SK-N-MC (cell line): ENCODE measurements at regions not wholly inside any gene's neighbourhood (a gene's known extent, or its start where the extent isn't known, plus 50 kb on each side); places are given as distances from the start of the nearest gene placed in this dataset.

Experiments
- DNase-seq: peaks from one replicate; pipeline ENCODE4 v3.0.0-alpha.2; 2011; ENCODE audit warnings: low read depth, low spot score
- H3K27ac ChIP-seq: fragments of 200-600 bp; sonication (generic); 2 replicates; pipeline ENCODE4 v1.5.1; 2016; ENCODE audit warnings: mixed run types
- H3K36me3 ChIP-seq: fragments of 200-600 bp; sonication (generic); 2 replicates; pipeline ENCODE4 v1.6.1; 2017; ENCODE audit warnings: antibody characterized with exemption, low read length, mixed read lengths; ENCODE audit not compliant: insufficient read depth
- H3K4me3 ChIP-seq: fragments of 200-600 bp; sonication (generic); 2 replicates; pipeline ENCODE4 v1.5.1; 2016
- H3K9ac ChIP-seq: fragments of 200-600 bp; sonication (generic); 2 replicates; pipeline ENCODE4 v1.8.0; 2017; ENCODE audit warnings: mixed run types, mixed read lengths; ENCODE audit not compliant: insufficient read length
- H3K9me3 ChIP-seq: fragments of 200-600 bp; sonication (generic); 2 replicates; pipeline ENCODE4 v1.6.1; 2017; ENCODE audit warnings: low read depth, mild to moderate bottlenecking, antibody characterized with exemption, low read length, moderate library complexity, mixed read lengths
- EZH2 ChIP-seq: fragments of 200-600 bp; sonication (generic); IDR thresholded peaks from one replicate; pipeline ENCODE4 v1.6.1; 2017; ENCODE audit warnings: antibody characterized with exemption
- FOXP2 ChIP-seq: optimal IDR thresholded peaks from 2 replicates; pipeline ENCODE3; 2011; ENCODE audit warnings: mild to moderate bottlenecking, moderate library complexity; ENCODE audit not compliant: insufficient read depth; ENCODE audit errors: extremely low read length, control extremely low read depth
- POLR2AphosphoS5 ChIP-seq: IDR thresholded peaks from 2 replicates; pipeline ENCODE4 v1.6.1; 2012; ENCODE audit warnings: mild to moderate bottlenecking, low read depth, low read length, borderline replicate concordance

GRCh38 chr6:149267072-149267471, 50.4 kb upstream of the TAB2 start:
- Histone ChIP-seq H3K27ac (no peak overlapping the region), H3K4me3 (no peak overlapping the region), H3K9ac (no peak overlapping the region), H3K9me3 (no peaks in the 10 kb centered on the region), H3K36me3 (no peaks in the 10 kb centered on the region)
- DNase-seq: no peak
- no peak for TF ChIP-seq EZH2
- TF ChIP-seq POLR2AphosphoS5: no peak
- no peak for TF ChIP-seq FOXP2

- no peaks in the 10 kb centered on the region for H3K36me3 ChIP-seq
- no peak overlapping the region for H3K4me3 ChIP-seq
- H3K9ac ChIP-seq: no peak overlapping the region
- no peak overlapping the region for H3K27ac ChIP-seq
- no peaks in the 10 kb centered on the region for H3K9me3 ChIP-seq
- TF ChIP-seq EZH2 (no peak), POLR2AphosphoS5 (no peak), FOXP2 (no peak)
- no peak for DNase-seq
These were observed 49.9 kb upstream of the TAB2 start for GRCh38 chr6:149267513-149268043.
